T-helper 1 cell (primary cell): ENCODE measurements at regions not wholly inside any gene's neighbourhood (a gene's known extent, or its start where the extent isn't known, plus 50 kb on each side); places are given as distances from the start of the nearest gene placed in this dataset.
"Not testable (repeated sequence)": the region's sequence is repeated elsewhere in the genome, so short reads cannot be mapped to it uniquely, and the experiment has no call there.

Experiments
- DNase-seq, 5 donors: peaks; one replicate each; pipeline ENCODE4 v3.0.0-alpha.2; 2012 to 2020

DNA sequence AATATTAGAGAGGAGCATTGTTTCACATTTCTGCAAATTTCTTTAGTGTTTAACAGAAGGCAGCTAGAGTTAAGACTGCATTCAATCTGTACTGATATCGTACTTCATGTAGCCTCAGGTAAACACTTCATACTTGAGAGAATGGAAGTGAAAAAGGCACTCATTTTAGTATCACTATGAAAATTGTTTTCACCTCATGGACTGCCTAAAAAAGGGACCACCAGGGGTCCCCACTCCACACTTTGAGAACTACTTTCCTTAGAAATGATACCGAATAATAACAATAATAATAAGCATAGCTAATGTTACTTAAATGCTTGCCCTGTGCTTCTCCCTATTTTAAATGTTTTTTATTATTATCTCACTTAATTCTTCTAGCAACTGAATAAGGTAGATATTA is 95.1 kb downstream of the BLID start:
- DNase-seq: no peak

GRCh38 chr11:122019908-122020694 is 95.9 kb downstream of the BLID start:
- DNase-seq: no peak

DNA sequence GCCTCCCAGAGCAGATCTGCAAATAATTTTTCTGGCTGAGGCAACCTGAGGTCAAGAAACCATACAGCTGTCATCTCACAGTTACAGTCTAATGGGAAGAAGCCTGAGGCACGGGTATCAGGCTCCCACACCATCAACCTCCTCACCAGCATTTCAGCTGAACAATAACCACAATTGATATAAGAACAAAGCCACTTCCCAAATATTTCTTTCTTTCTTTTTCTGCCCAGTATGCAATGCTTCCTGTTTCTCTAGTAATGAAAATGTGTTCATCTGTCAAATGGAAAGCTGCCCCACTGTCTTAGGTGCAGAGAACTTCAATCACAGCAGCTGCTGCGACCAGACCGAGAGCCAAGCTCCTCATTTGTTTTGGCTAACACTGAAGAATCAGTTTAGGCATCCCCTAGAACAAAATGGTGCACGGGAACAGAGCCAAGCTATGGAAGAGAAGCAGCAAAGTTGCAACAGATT is 108.4 kb downstream of the BLID start:
- no peak for DNase-seq

DNA sequence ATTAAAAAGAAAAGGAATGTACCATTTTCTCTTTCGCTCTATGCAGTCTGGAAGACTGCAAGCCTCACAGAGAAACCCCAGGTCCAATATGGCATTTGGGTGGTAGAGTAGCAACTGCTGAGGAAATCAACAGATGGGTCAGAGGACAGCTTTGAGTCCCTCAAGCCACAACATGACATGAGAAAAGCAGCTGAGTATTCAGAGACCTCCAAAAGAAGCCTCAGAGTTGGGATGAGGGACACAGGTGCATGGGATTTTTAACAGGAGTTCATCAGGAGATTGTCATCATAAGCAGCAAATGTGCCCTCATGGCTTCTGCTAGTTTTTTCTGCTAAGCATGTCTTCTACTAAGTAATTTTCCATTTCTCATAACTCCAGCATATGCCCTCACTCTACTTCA is 111.6 kb downstream of the BLID start:
- DNase-seq: no peak

DNA sequence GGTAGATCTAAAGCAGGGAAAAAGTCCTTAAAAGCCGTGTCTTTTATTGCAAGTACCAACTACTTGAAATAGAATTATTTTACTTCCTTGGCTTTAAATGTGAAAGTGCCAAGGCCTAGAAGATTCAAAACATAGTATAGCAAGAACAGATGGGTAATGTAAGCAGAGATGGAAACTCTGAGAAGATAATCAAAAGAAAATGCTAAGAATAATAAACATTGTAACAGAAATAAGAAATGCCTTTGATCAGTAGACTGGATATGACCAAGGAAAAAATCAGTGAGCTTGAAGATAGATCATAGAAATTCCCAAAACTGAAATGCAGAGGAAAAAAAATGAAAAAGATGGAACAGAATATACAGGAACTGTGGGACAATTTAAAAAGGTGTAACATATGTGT is 113.1 kb downstream of the BLID start:
- DNase-seq: no peak

DNA sequence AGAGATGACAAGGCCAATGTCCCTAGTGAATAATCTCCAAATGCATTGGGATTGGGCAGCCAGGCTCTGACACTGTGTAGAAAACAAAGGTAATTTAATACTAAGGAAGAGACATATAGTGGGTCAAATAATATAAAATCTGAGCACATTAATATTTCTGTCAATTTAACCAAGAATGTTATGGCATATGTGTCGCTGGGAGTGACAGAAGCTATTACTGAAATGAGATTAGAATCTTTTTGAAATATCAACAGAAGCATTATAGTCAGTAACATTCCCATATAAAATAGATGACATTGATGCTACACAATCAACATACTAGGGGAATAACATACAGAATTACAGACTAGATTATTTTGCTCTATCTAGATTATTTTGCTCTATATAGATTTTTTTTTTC is 114.0 kb downstream of the BLID start:
- DNase-seq: no peak

DNA sequence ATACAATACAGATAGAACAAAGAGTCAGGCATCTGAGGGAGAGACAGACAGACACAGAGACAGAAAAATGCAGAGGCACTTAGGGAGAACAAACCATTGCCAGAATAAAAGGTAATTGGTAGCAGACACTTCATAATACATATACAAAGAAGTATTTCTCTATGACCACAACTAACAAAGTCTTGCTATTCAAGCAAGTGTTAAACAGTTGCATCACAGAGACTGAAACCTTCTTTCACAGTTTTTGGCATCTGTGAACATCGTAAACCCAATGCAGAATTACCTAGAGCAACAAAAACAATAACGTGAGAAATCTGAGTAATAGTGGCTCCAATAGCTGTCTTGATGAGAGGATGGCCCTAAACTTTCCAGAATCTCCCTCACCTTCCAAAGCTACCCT is 116.4 kb downstream of the BLID start:
- DNase-seq: no peak

GRCh38 chr11:121996574-121996973 is 119.4 kb downstream of the BLID start:
- no peak for DNase-seq

DNA sequence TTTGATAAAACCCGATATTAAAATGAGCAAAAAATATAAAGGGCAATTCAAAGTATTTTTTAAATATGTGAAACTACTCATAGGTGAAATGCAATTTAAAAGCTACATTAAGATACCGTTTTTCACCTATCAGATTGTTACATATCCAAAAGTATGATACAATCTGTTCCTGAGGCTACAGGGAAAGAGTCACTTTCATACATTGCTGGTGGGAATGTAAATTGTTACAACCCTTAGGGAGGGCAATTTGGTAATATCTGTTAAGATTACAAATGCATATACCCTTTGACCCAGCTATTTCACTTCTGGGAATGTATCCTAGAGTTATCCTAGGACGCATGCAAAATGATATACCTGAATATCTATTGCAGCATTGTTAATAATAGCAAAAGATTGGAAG is 132.1 kb downstream of the BLID start:
- DNase-seq: no peak

GRCh38 chr11:121977914-121978313 is 138.1 kb downstream of the BLID start:
- not testable (repeated sequence) for DNase-seq

- no peak for DNase-seq
These were observed 147.4 kb downstream of the BLID start for GRCh38 chr11:121968638-121969037.

GRCh38 chr11:121967131-121967704 is 148.8 kb downstream of the BLID start:
- DNase-seq: no peak

DNA sequence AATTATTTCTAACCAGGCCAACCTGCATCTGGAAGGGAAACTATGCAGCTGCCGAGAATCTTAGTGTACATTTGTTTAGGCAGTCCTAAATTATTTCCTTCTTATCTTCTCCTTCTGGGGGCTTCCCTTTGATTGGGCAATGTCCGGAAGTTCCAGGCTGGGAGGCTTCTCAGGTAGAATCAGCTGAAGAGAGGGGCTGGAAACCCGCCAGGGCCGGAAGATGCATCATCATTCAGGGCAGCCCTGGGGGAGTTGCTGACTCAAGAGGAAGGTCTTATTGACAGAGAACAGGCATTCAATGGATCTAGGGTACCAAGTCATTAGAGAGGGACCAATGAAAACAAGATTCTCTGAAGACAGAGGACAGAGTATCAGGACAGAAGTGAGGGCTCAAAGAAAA is 150.7 kb downstream of the BLID start:
- no peak for DNase-seq

GRCh38 chr11:121964591-121964990 is 151.4 kb downstream of the BLID start:
- no peak for DNase-seq

GRCh38 chr11:121963846-121964245 is 152.2 kb downstream of the BLID start:
- not testable (repeated sequence) for DNase-seq

- DNase-seq: no peak
These were observed 154.7 kb downstream of the BLID start for GRCh38 chr11:121961321-121961801.

GRCh38 chr11:121958971-121959325 is 157.1 kb downstream of the BLID start:
- DNase-seq: no peak

DNA sequence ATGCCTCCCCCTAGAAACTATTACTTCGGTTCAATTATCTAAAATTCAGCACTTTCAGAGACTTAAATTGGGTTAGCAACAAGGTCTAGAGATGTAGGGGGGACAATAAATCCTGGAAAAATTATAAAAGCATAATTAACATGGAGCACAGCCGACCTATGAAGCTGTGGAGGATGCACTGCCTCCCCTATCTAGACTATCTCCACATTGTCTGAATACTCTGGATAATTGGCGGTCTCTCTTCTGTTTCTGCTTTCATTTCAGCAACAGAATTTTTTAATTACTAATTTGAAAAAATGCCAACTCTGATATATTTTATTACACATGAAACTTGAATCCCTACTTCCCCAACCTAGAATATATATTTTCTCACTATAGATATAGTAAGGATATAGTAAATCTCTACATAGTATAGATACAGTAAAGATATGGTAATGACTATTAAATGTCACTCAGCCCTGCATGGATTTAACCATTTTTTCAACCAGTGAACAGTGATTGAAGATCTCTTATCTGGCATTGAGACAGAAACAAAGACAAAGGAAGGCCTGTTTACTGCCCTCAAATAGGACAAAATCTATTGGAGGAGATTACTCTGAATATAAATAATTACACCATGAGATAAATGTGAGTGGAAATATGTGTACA is 157.6 kb downstream of the BLID start:
- no peak for DNase-seq

DNA sequence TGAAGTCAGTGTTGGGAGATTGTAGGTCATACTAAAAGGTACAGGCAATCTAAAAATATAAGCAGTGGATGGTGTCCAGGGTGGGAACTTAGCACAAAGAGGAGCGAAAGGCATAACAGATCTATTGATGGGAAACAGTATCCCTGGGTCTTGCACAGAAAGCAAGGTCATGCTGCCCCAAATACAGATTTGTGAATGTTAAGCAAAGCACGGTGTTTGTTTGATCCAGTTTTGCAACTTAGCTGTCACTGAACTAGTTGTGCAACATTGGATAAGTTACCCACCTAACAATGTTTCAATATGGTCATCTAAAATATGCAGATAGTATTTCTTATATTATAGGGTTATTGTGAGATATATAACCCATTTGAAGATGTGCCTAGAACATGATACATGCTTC is 162.9 kb downstream of the BLID start:
- DNase-seq: no peak

DNA sequence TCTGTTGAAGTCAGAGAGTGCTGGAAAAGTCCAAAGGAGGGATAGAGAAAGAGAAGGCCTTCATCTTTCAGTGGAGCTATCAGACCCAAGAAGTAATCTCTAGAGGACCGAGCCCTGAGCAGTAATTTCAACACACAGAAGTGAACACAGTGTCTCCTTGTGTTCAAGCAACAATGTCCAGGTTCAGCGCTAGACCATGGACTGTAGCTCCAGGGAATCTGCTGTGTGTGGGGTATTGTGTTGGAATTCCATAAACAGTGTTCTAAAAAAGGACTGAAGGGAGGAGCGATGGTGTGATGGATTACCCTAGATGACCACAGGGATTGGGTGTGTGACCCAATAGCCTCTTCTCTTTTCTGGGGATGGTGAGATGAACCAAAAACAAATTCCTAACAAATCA is 165.9 kb downstream of the BLID start:
- DNase-seq: no peak

DNA sequence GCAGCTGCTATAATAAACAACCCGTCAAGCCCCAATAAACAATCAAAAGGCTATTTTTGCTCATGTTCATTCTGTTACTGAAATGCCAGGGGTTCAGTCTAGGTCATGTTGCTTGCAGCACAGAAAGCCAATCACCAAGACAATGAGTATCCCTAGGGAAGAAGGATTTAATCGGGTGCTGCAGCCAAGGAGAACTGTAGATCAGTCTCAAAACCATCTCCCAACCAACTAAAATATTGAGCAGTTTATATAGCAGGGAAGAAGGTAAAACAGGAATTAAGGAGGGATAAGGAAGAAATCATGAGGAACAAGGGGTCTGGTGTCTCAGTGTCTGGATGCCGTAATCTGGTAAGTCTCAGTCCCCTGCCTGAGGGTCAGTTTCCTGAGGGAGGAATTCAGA is 169.5 kb downstream of the BLID start:
- DNase-seq: no peak

- DNase-seq: no peak
These were observed 171.3 kb downstream of the BLID start for GRCh38 chr11:121944556-121945230.

DNA sequence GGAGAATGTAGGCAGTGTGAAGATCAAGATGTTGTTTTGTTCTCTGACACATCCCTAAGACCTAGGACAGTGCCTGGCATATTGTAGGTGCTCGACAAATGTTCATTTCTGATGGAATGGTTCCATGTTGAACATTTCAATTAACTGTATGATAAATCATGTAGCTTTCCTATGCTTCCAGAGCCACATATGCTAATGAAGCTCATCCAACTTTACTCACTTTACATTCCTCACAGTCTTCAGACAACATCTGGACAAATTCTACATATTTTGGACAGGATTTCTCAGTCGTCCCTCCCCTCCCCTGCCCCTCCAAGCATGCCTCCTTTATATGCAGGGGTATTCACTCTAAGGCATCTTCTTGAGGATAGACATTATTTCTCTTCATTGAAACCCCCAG is 177.9 kb downstream of the BLID start:
- DNase-seq: no peak
